GM19238 (cell line): ENCODE measurements at regions not wholly inside any gene's neighbourhood (a gene's known extent, or its start where the extent isn't known, plus 50 kb on each side); places are given as distances from the start of the nearest gene placed in this dataset.
"Not testable (repeated sequence)": the region's sequence is repeated elsewhere in the genome, so short reads cannot be mapped to it uniquely, and the experiment has no call there.

ENCODE experiments used
- DNase-seq: peaks from one replicate; pipeline ENCODE4 v3.0.0; 2011; ENCODE audit warnings: low spot score; ENCODE audit not compliant: insufficient read length

GRCh38 chr6:141878686-141879085 is 254.0 kb upstream of the GJE1 start:
- DNase-seq = no peak

DNA sequence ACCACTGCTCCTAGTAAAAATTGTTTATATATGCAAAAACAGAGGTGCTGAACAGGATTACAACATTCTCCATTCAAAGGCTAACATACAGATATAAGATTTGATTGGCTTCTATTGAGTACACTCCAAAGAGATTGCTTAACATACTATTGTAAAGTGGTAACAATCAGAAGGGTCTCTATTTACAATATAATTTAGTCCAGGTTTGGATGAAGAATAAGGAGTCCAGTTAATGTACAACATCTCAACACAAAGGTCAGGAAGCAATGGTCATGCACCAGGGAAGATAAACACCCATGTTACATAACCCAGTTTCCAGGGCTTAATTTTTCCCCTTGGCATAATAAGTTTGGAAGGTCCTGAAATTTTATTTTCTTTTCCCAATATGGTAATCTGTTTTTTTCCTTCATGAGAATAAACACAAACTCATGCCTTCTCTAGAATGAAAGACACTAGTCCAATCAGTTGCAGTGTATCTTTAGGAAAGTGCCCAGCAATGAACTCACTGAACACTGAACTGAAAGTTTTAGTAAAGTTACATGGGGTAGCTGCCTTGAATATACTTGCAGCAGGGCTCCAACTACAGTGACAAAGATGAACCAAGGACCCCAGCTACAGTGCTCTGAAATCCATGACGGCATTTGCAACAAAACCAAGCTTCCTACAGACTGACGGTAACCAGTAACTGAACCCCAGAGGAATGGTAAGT is 255.3 kb upstream of the GJE1 start:
- no peak for DNase-seq

DNA sequence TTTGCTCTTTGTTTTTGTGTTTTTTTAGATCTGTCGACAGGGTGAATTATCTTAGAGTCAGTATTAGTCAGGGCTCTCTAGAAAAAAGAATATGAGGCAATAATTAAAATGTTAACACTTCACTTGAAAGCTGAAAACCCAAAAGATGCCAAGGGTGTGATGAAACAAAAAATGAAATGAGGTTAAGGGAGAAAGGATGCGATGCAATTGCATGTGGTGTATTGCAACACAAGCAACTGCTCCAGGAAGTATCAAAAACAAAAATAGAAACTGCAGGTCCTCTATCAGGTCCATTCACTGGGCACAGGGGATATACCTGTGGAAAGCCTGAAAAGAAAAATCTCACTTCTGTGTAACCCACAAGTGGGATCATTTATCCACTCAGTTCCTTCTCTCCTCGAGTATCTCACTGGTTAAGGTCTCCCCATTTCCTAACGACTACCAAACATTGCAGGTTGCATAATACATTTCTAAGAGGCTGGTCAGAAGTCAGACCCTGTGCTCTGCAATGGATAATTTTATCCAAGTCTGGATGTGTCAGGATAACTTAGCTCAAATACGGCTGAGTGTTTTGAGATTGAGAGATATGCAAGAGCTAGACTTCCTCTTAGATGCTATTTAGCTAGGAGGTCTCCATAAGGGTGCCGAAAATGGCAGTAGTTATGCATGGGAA is 257.7 kb upstream of the GJE1 start:
- DNase-seq = no peak

- not testable (repeated sequence) for DNase-seq
These were observed 263.2 kb upstream of the GJE1 start for GRCh38 chr6:141869509-141869908.

GRCh38 chr6:141867767-141868166 is 265.0 kb upstream of the GJE1 start:
- DNase-seq = no peak

DNA sequence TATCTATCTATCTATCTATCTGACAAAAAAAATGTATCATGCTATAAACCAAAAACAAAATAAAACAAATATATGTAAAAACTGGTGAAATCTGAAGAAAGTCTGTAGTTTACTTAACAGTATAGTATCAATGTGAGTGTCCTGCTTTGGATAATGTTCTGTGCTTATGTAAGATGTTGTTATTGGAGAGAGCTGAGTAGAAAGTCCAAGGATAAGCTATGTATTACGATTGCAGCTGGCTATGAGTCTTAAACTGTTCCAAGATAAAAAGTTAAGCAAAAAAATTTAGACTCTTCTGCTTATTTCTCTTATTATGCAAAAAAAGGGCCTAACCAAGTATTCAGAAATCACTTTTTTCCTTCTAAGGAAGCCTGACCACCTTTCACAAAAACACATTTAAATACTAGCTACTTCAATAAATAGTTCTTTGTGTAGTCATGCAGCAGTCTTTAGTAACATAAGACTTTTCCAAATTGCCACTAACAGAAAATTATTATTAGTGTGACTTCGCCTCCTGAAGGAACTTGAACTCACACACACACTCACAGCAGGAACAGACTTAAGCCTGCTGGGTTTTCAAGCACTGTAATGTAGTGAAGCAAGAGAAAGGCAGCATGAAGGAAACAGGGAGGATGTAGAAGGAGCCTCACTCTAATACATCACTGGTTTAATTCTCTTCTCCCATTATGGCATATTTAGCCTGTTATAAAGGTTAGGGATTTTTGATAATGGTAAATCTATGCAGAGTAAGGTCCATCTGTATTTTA is 265.8 kb upstream of the GJE1 start:
- DNase-seq = no peak

- DNase-seq = no peak
These were observed 281.7 kb upstream of the GJE1 start for GRCh38 chr6:141851063-141851462.

DNA sequence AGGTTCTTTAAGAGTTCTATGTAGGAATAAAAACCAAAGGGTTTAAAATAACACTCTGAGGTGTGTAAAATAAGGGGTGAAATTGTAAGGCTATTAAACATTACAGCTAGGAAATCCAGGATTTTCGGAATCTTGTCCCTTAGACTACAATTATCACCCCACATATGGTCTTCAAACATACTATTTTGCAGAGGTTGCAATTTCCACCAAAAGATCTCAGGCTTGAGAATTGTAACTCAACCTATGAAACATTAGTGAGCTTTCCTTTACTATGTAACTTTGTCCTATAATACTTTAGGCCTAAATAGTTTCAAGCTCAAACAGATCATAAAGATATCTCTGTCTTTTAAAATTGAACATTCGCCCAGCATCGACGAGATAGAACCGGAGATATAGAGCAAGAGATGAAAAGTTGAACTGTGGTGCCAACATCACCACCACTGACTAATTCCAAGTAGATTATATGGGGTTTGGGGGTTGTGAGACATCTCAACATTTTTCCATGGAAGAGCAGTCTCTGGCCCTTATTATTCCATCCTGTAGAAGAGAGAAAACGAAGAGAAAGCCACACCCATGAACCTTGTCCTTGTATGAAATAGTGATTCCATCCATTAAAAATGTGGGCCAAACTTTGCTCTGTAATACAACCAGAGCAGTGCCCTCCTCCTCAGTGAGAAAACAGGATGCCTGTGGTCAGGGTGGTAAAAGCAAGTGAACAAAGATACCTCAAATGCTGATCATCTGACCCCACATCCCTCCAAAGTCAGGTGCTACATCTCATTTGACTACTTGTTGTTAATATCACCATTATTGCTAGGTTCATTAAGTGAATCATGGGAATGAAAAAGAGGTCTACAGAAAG is 284.5 kb upstream of the GJE1 start:
- no peak for DNase-seq

DNA sequence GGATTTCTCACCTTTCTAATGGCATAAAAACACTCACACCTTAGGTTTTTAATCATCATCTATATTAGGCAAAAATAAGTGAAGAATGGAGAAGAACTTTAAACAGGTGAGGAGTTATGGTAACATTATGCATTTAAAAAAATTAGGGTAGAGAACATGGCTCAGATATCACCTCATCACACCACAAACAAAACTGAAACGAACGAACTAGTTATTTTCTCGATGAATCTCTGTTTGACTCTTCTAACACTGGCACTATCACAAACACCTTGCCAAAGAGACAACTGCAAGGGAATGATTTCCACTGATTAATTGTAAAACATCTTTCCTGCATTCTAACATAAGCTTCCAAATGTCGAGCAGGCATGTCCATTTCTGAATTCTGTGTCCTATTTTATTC is 286.1 kb upstream of the GJE1 start:
- DNase-seq = no peak

DNA sequence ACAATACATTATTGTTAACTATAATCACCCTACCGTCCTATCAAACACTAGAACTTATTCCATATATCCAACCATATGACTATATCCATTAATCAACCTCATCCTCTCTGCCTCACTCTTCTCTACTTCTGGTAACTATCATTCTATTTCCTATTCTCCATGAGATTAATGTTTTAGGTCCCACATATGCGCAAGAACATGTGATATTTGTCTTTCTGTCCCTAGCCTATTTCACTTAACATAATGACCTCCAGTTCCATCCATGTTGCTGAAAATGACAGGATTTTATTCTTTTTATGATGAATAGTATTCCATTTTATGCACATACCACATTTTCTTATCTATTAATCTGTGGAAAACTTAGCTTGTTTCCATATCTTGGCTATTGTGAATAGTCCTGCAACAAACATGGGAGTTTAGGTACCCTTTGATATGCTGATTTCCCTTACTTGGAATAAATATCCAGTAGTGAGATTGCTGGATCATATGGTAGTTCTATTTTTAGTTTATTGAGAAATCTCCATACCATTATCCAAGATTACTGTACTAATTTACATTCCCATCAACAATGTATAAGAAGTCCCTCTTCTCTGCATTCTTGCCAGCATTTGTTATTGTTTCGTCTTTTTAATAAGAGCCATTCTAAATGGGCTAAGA is 289.4 kb upstream of the GJE1 start:
- DNase-seq = no peak

DNA sequence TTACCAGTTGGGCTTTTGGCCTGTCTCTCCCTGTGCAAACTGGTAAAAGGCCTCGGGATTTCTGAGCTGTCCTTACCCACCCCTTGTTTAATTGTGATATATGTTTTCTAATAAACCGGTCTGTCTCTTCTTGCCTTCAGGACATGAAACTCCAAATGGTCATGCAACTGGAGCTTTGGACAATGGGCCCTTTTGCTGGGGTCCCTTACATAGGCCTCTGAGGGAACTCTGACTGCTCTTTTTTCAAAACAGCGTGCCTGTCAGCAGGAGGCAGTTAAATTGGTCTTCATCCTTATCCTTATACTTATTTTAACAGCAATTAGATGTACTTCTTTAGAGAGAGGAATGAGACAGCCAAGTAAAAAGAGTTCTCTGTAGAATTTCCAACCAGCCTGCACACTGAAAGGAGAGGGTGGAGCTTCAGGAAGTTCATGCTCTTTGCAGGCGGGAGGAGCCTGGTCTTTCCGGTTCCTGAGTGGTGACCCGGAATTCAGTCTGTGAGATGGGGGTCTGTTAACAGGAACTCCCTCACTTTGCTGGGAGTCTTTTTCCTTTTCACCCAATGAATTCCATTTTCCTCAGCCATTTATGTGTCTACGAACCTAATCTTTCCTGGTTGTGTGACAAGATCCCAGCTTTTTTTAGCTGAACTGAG is 299.6 kb upstream of the GJE1 start:
- no peak for DNase-seq

- DNase-seq = no peak
These were observed 302.2 kb upstream of the GJE1 start for GRCh38 chr6:141830530-141830929.

GRCh38 chr6:141829566-141830360 is 303.0 kb upstream of the GJE1 start:
- DNase-seq = no peak

DNA sequence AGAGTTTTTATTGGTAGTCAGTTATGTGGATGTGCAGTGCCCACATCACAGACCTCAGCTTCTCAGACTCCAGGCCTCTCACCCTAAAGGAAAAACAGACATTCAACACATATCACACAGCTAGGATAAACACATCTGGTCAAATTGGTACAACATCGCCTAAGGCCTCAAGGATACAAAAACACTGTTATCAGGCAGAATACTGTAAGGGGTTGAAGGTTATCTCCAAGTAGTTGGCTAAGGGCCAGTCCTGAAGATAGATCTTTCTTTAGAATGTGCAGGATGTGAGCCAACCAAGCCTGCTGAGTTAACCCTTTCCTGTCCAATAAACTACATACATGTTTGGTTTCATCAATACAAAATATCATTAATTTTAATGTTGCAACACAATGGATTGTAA is 308.4 kb upstream of the GJE1 start:
- DNase-seq = no peak

DNA sequence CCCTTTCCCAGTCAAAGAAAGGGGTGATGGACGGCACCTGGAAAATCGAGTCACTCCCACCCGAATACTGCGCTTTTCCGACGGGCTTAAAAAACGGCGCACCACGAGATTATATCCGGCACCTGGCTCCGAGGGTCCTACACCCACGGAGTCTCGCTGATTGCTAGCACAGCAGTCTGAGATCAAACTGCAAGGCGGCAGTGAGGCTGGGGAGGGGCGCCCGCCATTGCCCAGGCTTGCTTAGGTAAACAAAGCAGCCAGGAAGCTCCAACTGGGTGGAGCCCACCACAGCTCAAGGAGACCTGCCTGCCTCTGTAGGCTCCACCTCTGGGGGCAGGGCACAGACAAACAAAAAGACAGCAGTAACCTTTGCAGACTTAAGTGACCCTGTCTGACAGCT is 317.7 kb upstream of the GJE1 start:
- not testable (repeated sequence) for DNase-seq

GRCh38 chr6:141809901-141810300 is 322.8 kb upstream of the GJE1 start:
- DNase-seq = no peak

DNA sequence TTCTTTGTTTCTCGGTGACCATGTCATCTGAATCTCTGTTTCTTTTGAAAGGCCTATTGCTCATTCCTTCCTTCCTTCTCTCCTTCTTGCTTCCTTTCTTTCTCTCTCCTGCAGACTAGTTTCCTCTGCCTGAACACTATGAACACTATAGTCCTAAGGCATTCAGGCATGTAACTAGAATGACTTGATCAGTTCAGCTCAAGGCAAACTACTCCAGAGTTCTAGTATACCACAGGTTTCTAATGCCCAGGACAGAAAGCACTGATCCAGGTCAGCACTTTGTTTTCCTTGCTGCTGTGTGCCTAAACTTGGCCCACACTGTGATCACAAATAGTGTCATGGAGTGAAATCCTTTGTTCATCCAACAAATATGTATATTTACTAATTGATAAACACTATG is 324.1 kb upstream of the GJE1 start:
- DNase-seq = no peak

DNA sequence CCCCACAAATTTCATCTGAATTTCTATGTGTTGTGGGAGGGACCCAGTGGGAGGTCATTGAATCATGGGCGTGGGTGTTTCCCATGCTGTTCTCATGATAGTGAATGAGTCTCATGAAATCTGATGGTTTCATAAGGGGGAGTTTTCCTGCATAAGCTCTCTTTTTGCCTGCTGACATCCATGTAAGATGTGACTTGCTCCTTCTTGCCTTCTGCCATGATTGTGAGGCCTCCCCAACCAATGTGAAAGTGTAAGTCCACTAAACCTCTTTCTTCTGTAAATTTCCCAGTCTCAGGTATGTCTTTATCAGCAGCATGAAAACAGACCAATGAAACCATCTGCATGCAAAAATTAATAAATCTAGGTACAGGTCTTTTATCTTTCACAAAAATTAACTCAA is 331.8 kb upstream of the GJE1 start:
- not testable (repeated sequence) for DNase-seq

DNA sequence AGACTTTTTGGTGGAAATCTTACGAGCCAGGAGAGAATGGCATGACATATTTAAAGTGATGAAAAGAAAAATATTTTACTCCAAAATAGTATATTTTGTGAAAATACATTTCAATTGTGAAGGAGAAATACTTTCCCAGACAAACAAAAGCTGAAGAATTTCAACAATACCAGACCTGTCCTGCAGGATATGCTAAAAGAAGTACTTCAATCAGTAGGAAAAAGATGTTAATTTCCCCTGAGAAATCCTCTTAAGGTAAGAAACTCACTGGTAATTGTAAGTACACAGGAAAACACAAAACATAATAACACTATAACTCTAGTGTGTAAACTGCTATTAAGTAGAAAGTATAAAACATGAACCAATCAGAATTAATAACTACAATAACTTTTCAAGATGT is 341.8 kb upstream of the GJE1 start:
- no peak for DNase-seq

- no peak for DNase-seq
These were observed 344.6 kb upstream of the GJE1 start for GRCh38 chr6:141788096-141788495.
